Esophagus squamous epithelium (tissue), 4 donors: ENCODE measurements at regions not wholly inside any gene's neighbourhood (a gene's known extent, or its start where the extent isn't known, plus 50 kb on each side); places are given as distances from the start of the nearest gene placed in this dataset.

Source experiments
- POLR2A ChIP-seq, 4 donors: fragments of 450-650 bp; IDR thresholded peaks; one replicate each; pipeline ENCODE4 v1.6.1; 2017; ENCODE audit warnings: antibody characterized with exemption in 4 of 4, mild to moderate bottlenecking in 4 of 4, moderate library complexity in 3 of 4
- TF ChIP-seq, protein P1 (sequence below), 6 experiments: fragments of 450-650 bp in 4 of 6; fragments of 200-600 bp in 2 of 6; sonication (generic) in 2 of 6; IDR thresholded peaks; one replicate each; pipeline ENCODE4 v1.5.1; 2016 to 2019; ENCODE audit warnings: antibody characterized with exemption in 6 of 6, mild to moderate bottlenecking in 4 of 6, moderate library complexity in 4 of 6

DNA sequence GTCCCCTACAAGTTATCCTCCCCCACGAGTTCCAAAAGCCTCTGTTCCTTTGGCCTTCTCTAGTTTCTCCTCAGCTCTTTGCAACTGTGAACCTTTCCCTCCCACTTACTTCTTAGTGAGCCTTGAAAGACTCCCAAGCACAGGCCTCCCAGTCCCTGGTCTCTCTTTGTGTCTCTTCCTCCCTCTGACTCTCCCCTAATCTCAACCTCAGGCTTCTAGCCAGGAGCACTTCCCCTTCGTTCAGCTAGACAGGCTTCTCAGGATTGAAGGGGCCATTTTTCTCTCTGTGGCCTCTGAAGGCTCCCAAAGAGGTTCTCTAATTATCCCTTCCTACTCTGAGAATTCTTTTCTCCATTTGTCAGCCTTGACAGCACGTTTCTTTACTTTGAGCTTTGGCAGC is 50.2 kb upstream of the PHYHIPL start:
- TF ChIP-seq, protein P1, sequence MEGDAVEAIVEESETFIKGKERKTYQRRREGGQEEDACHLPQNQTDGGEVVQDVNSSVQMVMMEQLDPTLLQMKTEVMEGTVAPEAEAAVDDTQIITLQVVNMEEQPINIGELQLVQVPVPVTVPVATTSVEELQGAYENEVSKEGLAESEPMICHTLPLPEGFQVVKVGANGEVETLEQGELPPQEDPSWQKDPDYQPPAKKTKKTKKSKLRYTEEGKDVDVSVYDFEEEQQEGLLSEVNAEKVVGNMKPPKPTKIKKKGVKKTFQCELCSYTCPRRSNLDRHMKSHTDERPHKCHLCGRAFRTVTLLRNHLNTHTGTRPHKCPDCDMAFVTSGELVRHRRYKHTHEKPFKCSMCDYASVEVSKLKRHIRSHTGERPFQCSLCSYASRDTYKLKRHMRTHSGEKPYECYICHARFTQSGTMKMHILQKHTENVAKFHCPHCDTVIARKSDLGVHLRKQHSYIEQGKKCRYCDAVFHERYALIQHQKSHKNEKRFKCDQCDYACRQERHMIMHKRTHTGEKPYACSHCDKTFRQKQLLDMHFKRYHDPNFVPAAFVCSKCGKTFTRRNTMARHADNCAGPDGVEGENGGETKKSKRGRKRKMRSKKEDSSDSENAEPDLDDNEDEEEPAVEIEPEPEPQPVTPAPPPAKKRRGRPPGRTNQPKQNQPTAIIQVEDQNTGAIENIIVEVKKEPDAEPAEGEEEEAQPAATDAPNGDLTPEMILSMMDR (IDR thresholded peaks at IDR 0.05) = no peak
- no peak for TF ChIP-seq POLR2A (IDR thresholded peaks at IDR 0.05)
